ENCODE measurements at regions not wholly inside any gene's neighbourhood (a gene's known extent, or its start where the extent isn't known, plus 50 kb on each side); places are given as distances from the start of the nearest gene placed in this dataset.

DNA sequence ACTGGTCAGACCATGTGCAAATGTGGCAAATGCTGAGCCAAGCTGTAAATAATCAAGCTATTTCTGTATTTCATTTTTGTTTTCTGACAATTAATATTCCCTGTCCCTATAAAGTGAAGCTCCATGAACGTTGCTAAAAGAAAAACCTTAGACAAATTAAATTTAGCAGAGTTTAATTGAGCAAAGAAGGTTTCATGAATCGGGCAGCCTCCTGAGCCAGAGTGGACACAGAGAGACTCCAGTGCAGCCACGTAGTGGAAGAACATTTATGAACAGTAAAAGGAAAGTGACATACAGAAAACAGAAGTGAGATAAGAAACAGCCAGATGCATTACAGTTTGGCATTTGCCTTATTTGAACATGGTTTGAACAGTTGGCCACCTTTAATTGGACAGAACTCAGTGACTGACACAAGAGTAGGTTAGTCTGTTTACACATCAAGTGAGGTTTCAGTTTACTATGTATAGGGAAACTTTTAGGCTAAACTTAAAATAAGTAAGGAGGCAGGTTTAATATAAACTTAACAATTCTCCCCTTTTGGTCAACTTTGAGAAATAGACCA is 69.7 kb downstream of the UFM1 start:
- TF ChIP-seq, protein P1, sequence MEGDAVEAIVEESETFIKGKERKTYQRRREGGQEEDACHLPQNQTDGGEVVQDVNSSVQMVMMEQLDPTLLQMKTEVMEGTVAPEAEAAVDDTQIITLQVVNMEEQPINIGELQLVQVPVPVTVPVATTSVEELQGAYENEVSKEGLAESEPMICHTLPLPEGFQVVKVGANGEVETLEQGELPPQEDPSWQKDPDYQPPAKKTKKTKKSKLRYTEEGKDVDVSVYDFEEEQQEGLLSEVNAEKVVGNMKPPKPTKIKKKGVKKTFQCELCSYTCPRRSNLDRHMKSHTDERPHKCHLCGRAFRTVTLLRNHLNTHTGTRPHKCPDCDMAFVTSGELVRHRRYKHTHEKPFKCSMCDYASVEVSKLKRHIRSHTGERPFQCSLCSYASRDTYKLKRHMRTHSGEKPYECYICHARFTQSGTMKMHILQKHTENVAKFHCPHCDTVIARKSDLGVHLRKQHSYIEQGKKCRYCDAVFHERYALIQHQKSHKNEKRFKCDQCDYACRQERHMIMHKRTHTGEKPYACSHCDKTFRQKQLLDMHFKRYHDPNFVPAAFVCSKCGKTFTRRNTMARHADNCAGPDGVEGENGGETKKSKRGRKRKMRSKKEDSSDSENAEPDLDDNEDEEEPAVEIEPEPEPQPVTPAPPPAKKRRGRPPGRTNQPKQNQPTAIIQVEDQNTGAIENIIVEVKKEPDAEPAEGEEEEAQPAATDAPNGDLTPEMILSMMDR (IDR thresholded peaks at IDR 0.05; ENCODE audit: borderline replicate concordance, extremely low read depth, low read length, poor library complexity, severe bottlenecking): no peak
- no peak for TF ChIP-seq EZH2 (IDR thresholded peaks at IDR 0.05; ENCODE audit: borderline replicate concordance, low read depth, low read length, severe bottlenecking)
